ENCODE measurements at regions not wholly inside any gene's neighbourhood (a gene's known extent, or its start where the extent isn't known, plus 50 kb on each side); places are given as distances from the start of the nearest gene placed in this dataset.

- no peaks in the 10 kb centered on the region for H3K4me1 ChIP-seq
- no peak for DNase-seq (ENCODE audit: low spot score in 2 of 2)
- TF ChIP-seq CTCF (IDR thresholded peaks at IDR 0.05): no peak
- no peak for TF ChIP-seq POLR2AphosphoS5 (IDR thresholded peaks at IDR 0.05)
- no peak for TF ChIP-seq POLR2A (IDR thresholded peaks at IDR 0.05)
- no peak overlapping the region for H3K4me3 ChIP-seq
- H3K27ac ChIP-seq: no peak overlapping the region
- no peaks in the 10 kb centered on the region for H3K36me3 ChIP-seq
- H3K9me3 ChIP-seq: peaks cover 0 to 16% of the 10 kb centered on the region in 2 donors
- intact Hi-C loops (cut with DNase I; ENCODE audit: low total_unique reads): no loop called here
- H3K27me3 ChIP-seq: no peaks in the 10 kb centered on the region
Measured at GRCh38 chr1:5324883-5325282, 667.3 kb downstream of the NPHP4 start.

- Histone ChIP-seq H3K36me3 (no peaks in the 10 kb centered on the region), H3K27me3 (peaks cover 0 to 14% of the 10 kb centered on the region in 2 donors), H3K27ac (no peak overlapping the region), H3K4me3 (no peak overlapping the region), H3K4me1 (no peaks in the 10 kb centered on the region), H3K9me3 (peaks cover 0 to 5% of the 10 kb centered on the region in 2 donors)
- intact Hi-C loops (cut with DNase I; ENCODE audit: low total_unique reads): no loop called here
- DNase-seq (ENCODE audit: low spot score in 2 of 2): no peak
- TF ChIP-seq CTCF (IDR thresholded peaks at IDR 0.05) (no peak), POLR2AphosphoS5 (IDR thresholded peaks at IDR 0.05) (no peak), POLR2A (IDR thresholded peaks at IDR 0.05) (no peak)
Measured at GRCh38 chr1:5318143-5318816, 663.9 kb downstream of the AJAP1 start.

- intact Hi-C loops (cut with DNase I; ENCODE audit: low total_unique reads): no loop called here
- H3K27ac ChIP-seq: no peak overlapping the region
- H3K9me3 ChIP-seq: peaks cover 0 to 5% of the 10 kb centered on the region in 2 donors
- no peaks in the 10 kb centered on the region for H3K4me1 ChIP-seq
- no peak for TF ChIP-seq CTCF (IDR thresholded peaks at IDR 0.05)
- no peak for TF ChIP-seq POLR2AphosphoS5 (IDR thresholded peaks at IDR 0.05)
- TF ChIP-seq POLR2A (IDR thresholded peaks at IDR 0.05): no peak
- H3K36me3 ChIP-seq: no peaks in the 10 kb centered on the region
- peaks cover 0 to 21% of the 10 kb centered on the region in 2 donors for H3K27me3 ChIP-seq
- no peak overlapping the region for H3K4me3 ChIP-seq
- DNase-seq (ENCODE audit: low spot score in 2 of 2): no peak
Measured at GRCh38 chr1:5317391-5317790, 663.0 kb downstream of the AJAP1 start.

GRCh38 chr1:5312862-5313261 lies 658.5 kb downstream of the AJAP1 start:
- TF ChIP-seq POLR2A (IDR thresholded peaks at IDR 0.05): no peak
- no peak for TF ChIP-seq POLR2AphosphoS5 (IDR thresholded peaks at IDR 0.05)
- TF ChIP-seq CTCF (IDR thresholded peaks at IDR 0.05): no peak

GRCh38 chr1:5312293-5312674 lies 657.9 kb downstream of the AJAP1 start:
- no peaks in the 10 kb centered on the region for H3K9me3 ChIP-seq
- H3K27me3 ChIP-seq: peaks cover 0 to 34% of the 10 kb centered on the region in 2 donors
- no peak overlapping the region for H3K27ac ChIP-seq
- no peak for TF ChIP-seq POLR2AphosphoS5 (IDR thresholded peaks at IDR 0.05)
- no peak for TF ChIP-seq POLR2A (IDR thresholded peaks at IDR 0.05)
- no peak for TF ChIP-seq CTCF (IDR thresholded peaks at IDR 0.05)
- intact Hi-C loops (cut with DNase I; ENCODE audit: low total_unique reads): no loop called here
- DNase-seq (ENCODE audit: low spot score in 2 of 2): no peak
- no peaks in the 10 kb centered on the region for H3K36me3 ChIP-seq
- no peaks in the 10 kb centered on the region for H3K4me1 ChIP-seq
- H3K4me3 ChIP-seq: no peak overlapping the region

More at GRCh38 chr1:5312862-5313261, 658.5 kb downstream of the AJAP1 start:
- no peak overlapping the region for H3K4me3 ChIP-seq
- no peaks in the 10 kb centered on the region for H3K9me3 ChIP-seq
- no peak overlapping the region for H3K27ac ChIP-seq
- intact Hi-C loops (cut with DNase I; ENCODE audit: low total_unique reads): no loop called here
- H3K27me3 ChIP-seq: peaks cover 0 to 34% of the 10 kb centered on the region in 2 donors
- no peaks in the 10 kb centered on the region for H3K36me3 ChIP-seq
- no peak for DNase-seq (ENCODE audit: low spot score in 2 of 2)
- H3K4me1 ChIP-seq: no peaks in the 10 kb centered on the region

Data from breast epithelium (tissue), 4 donors.